HS-27A (cell line): ENCODE measurements at regions not wholly inside any gene's neighbourhood (a gene's known extent, or its start where the extent isn't known, plus 50 kb on each side); places are given as distances from the start of the nearest gene placed in this dataset.
A peak's percentile ranks its signal among the peaks of the same experiment; 100 is the strongest.
"Not testable (repeated sequence)": the region's sequence is repeated elsewhere in the genome, so short reads cannot be mapped to it uniquely, and the experiment has no call there.

Source experiments
- DNase-seq: peaks from one replicate; pipeline ENCODE4 v3.0.0-alpha.2; 2012; ENCODE audit warnings: low read depth, missing footprints

- not testable (repeated sequence) for DNase-seq
Measured at GRCh38 chr9:41623666-41624065, 434.5 kb upstream of the ZNG1F start.

- DNase-seq, result not testable (repeated sequence)
Measured at GRCh38 chr9:41619254-41619653, 430.1 kb upstream of the ZNG1F start.

GRCh38 chr9:41606961-41607547, 417.9 kb upstream of the ZNG1F start:
- not testable (repeated sequence) for DNase-seq

GRCh38 chr9:41565572-41565971, 376.5 kb upstream of the ZNG1F start:
- peak; percentile 0 for DNase-seq
